Progenitor cell of endocrine pancreas (in vitro differentiated cells): ENCODE measurements at regions not wholly inside any gene's neighbourhood (a gene's known extent, or its start where the extent isn't known, plus 50 kb on each side); places are given as distances from the start of the nearest gene placed in this dataset.

Source experiments
- DNase-seq: peaks from one replicate; pipeline ENCODE4 v3.0.0; 2021; ENCODE audit warnings: low spot score; ENCODE audit not compliant: unreplicated experiment
- H3K27ac Mint-ChIP-seq: 2 replicates; pipeline ENCODE4 v1.8.0; 2021; ENCODE audit warnings: mild to moderate bottlenecking, moderate library complexity, mixed read lengths
- H3K27me3 Mint-ChIP-seq: 2 replicates; pipeline ENCODE4 v1.8.0; 2021; ENCODE audit warnings: mixed read lengths
- H3K36me3 Mint-ChIP-seq: 2 replicates; pipeline ENCODE4 v1.8.0; 2022; ENCODE audit warnings: mixed read lengths; ENCODE audit not compliant: insufficient read depth
- H3K4me1 Mint-ChIP-seq: 2 replicates; pipeline ENCODE4 v1.8.0; 2021; ENCODE audit warnings: low read depth, mixed read lengths
- H3K4me3 Mint-ChIP-seq: 2 replicates; pipeline ENCODE4 v1.8.0; 2021; ENCODE audit warnings: low read depth, mild to moderate bottlenecking, moderate library complexity, mixed read lengths
- H3K9me3 Mint-ChIP-seq: 2 replicates; pipeline ENCODE4 v1.8.0; 2021; ENCODE audit warnings: low read depth, mixed read lengths
- CTCF ChIP-seq: fragments of 200-600 bp; sonication (generic); IDR thresholded peaks from one replicate; pipeline ENCODE4 v1.5.0; 2021; ENCODE audit warnings: antibody characterized with exemption, mild to moderate bottlenecking; ENCODE audit not compliant: unreplicated experiment

GRCh38 chr10:4511509-4511908, 314.5 kb upstream of the AKR1E2 start:
- H3K27ac Mint-ChIP-seq: no peak overlapping the region
- no peak for TF ChIP-seq CTCF
- H3K36me3 Mint-ChIP-seq: no peaks in the 10 kb centered on the region
- DNase-seq: no peak
- no peaks in the 10 kb centered on the region for H3K27me3 Mint-ChIP-seq
- no peak overlapping the region for H3K4me3 Mint-ChIP-seq
- no peaks in the 10 kb centered on the region for H3K9me3 Mint-ChIP-seq
- H3K4me1 Mint-ChIP-seq: no peaks in the 10 kb centered on the region

GRCh38 chr10:4509405-4509804, 316.6 kb upstream of the AKR1E2 start:
- H3K27me3 Mint-ChIP-seq: no peaks in the 10 kb centered on the region
- no peaks in the 10 kb centered on the region for H3K36me3 Mint-ChIP-seq
- no peaks in the 10 kb centered on the region for H3K4me1 Mint-ChIP-seq
- no peak for DNase-seq
- no peaks in the 10 kb centered on the region for H3K9me3 Mint-ChIP-seq
- H3K4me3 Mint-ChIP-seq: no peak overlapping the region
- no peak for TF ChIP-seq CTCF
- no peak overlapping the region for H3K27ac Mint-ChIP-seq

DNA sequence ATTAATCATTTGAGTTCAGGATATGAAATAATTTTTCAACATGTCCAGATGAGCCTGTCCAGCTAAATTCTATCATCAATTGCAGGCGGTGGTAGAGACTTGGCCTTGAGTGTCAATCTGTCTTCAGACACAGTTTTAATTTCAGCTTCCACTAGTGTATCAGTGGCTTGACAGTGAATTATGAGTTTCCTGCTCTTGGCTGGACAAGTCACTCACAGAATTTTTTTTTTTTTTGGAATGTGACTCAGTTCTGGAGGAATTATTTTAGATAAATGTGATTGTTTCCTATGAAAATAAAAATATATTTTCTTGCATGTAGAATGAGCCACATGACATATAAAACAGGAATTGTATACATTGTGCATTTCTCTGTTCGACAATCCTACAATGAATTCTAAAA, 319.9 kb upstream of the AKR1E2 start:
- H3K27ac Mint-ChIP-seq: no peak overlapping the region
- H3K36me3 Mint-ChIP-seq: no peaks in the 10 kb centered on the region
- TF ChIP-seq CTCF: no peak
- no peaks in the 10 kb centered on the region for H3K9me3 Mint-ChIP-seq
- peaks cover 5% of the 10 kb centered on the region for H3K4me1 Mint-ChIP-seq
- H3K4me3 Mint-ChIP-seq: no peak overlapping the region
- no peak for DNase-seq
- no peaks in the 10 kb centered on the region for H3K27me3 Mint-ChIP-seq

GRCh38 chr10:4504550-4504949, 321.5 kb upstream of the AKR1E2 start:
- Mint-ChIP-seq H3K4me1 (peaks cover 9% of the 10 kb centered on the region), H3K4me3 (no peak overlapping the region), H3K9me3 (no peaks in the 10 kb centered on the region), H3K27ac (no peak overlapping the region), H3K27me3 (no peaks in the 10 kb centered on the region), H3K36me3 (no peaks in the 10 kb centered on the region)
- no peak for TF ChIP-seq CTCF
- no peak for DNase-seq

- Mint-ChIP-seq H3K36me3 (no peaks in the 10 kb centered on the region), H3K27ac (no peak overlapping the region), H3K4me1 (peaks cover 9% of the 10 kb centered on the region), H3K9me3 (no peaks in the 10 kb centered on the region), H3K27me3 (no peaks in the 10 kb centered on the region), H3K4me3 (no peak overlapping the region)
- TF ChIP-seq CTCF: no peak
- no peak for DNase-seq
Measured at GRCh38 chr10:4503076-4503475, 322.9 kb upstream of the AKR1E2 start.
